ENCODE measurements at regions not wholly inside any gene's neighbourhood (a gene's known extent, or its start where the extent isn't known, plus 50 kb on each side); places are given as distances from the start of the nearest gene placed in this dataset.

DNA sequence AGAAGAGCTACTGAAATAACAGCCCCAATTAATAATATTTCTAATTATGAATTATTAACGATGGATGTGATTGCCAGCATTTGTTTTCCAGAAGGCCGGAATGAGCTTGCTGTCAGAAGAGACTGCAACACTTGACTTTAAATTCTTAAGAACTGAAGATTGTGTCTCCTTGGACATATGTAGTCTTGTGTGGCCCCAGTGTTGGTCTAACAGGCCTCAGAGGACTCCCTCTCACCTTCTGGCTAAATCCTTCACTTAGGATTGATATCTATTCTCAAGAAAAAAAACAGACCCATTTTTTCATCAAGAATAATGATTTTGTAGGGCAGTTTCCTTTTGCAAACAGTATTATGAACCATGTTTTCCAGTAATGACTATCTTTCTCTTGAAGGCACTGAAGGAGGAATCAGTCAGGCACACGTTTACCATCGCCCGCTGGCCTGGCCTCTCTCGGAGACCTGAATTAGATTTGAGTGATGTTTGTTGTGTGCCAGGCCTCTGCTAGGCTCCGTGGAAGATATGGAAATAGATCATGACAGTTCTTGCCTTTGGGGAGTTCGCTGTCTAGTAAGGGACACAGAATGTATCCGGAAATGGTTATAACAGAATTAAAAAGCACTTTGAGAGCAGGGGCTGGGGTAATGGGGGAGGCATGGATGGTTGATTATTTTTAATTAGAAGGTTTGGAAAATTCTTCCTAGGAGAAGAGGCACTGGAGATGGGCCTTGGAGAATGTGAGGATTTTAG lies 258.0 kb downstream of the MYCN start:
- no peak overlapping the region for H3K27ac ChIP-seq
- no peak for TF ChIP-seq POLR2A (IDR thresholded peaks at IDR 0.05)
- TF ChIP-seq, protein P1, sequence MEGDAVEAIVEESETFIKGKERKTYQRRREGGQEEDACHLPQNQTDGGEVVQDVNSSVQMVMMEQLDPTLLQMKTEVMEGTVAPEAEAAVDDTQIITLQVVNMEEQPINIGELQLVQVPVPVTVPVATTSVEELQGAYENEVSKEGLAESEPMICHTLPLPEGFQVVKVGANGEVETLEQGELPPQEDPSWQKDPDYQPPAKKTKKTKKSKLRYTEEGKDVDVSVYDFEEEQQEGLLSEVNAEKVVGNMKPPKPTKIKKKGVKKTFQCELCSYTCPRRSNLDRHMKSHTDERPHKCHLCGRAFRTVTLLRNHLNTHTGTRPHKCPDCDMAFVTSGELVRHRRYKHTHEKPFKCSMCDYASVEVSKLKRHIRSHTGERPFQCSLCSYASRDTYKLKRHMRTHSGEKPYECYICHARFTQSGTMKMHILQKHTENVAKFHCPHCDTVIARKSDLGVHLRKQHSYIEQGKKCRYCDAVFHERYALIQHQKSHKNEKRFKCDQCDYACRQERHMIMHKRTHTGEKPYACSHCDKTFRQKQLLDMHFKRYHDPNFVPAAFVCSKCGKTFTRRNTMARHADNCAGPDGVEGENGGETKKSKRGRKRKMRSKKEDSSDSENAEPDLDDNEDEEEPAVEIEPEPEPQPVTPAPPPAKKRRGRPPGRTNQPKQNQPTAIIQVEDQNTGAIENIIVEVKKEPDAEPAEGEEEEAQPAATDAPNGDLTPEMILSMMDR (IDR thresholded peaks at IDR 0.05): no peak
- H3K9me3 ChIP-seq: no peaks in the 10 kb centered on the region
- no peaks in the 10 kb centered on the region for H3K27me3 ChIP-seq
- H3K4me1 ChIP-seq: no peaks in the 10 kb centered on the region
- H3K36me3 ChIP-seq (ENCODE audit: low read depth, missing control alignments): no peaks in the 10 kb centered on the region
- 89 to 92% methylated on average over 9 of the region's 9 CpGs for WGBS, 2 donors
- intact Hi-C loops (cut with DNase I; ENCODE audit: low total_unique reads): no loop called here
- no peak for DNase-seq
- no peak overlapping the region for H3K4me3 ChIP-seq

DNA sequence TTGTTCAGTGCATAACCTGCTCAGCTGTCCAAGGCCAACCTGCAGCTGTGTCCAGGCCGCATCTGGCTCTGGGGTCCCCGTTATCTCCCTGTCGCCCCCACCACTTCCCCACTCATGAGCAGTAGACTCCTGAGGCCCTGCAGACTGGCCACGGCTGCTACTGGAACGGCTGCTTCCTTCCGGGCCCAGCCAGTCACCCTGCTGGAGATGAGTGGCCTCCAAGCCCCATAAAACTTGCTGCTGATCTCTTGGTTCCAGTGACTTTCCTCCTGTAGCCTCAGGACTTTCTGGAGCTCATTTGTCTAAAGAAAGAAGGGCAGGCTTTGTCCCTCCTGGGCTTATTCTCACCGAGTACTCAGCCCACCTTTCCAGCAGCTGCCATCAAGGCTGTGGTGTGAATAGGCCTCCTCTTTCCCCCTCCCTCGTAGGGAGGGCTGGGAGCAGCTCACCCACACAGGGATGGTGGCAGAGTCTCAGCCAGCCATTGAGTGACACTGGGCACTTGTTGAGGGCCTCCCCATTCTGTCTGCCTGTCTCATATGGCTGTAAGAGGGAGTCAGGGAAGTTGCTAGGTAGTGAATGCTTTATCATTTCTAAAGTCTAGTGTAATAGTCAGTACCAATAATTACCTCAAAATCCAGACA lies 257.3 kb downstream of the MYCN start:
- intact Hi-C loops (cut with DNase I; ENCODE audit: low total_unique reads): no loop called here
- Histone ChIP-seq H3K27me3 (no peaks in the 10 kb centered on the region), H3K4me3 (no peak overlapping the region), H3K36me3 (ENCODE audit: low read depth, missing control alignments) (no peaks in the 10 kb centered on the region), H3K9me3 (no peaks in the 10 kb centered on the region), H3K27ac (no peak overlapping the region), H3K4me1 (no peaks in the 10 kb centered on the region)
- DNase-seq: no peak
- 70 to 81% methylated on average over 7 to 8 of the region's 8 CpGs for WGBS, 2 donors
- no peak for TF ChIP-seq POLR2A (IDR thresholded peaks at IDR 0.05)
- TF ChIP-seq, protein P1 (IDR thresholded peaks at IDR 0.05): no peak

DNA sequence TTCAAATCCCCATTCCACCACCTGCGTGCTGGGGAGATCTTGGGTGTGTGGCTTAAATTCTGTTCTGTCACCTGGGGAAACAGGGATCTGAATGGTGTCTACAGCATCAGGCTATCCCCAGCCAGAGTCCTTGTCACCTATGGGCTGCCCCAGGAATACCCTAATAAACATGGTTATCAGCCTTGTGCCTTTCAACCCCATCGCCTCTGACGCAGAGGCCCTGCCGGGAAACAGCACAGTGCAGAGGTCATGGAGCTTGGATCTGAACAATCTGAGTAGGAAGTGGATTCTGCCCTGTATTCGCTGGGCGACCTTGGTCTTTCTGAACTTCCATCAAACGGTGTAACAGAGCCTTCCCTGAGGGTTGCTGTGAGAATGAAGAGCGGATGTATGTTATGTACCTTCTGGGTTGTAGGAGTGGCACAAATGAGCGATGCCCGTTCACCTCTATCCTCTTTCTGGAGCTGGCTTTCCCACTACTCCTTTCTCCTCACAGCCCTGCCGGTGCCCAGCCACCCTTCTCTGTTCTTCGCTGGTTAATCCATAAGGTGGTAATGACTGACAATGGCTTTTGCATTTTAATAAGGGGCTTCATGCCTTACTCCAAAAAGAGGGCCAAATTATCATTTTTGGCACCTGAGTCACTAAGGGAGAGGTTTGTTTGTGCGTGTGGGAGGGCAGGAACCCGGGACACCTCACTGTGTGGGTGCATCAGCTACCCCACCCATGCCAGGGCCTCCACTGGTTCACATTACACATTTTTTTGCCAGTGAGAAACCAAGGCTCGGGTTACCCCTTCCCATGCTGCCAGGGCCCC lies 256.5 kb downstream of the MYCN start:
- whole genome bisulfite sequencing, 2 donors: 78 to 88% methylated on average over 14 to 15 of the region's 15 CpGs
- intact Hi-C loops (cut with DNase I; ENCODE audit: low total_unique reads): no loop called here

DNA sequence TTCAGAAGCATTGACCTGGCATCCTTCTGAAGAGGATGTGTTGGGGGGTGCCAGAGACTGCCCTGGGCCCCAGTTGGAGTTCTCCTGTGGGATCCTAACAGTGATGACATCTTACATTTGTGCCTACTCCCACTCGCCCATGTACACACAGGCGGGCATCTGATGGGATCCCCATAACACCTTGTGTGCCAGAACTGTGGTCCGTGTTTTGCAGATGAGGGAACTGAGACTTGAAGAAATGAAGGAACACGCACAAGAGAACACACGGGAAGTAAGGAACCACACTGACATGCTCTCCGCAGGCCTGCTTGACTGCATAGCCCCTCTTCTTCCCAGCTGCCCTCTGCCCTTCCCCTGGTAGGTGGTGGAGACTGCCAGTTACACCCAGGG lies 255.3 kb downstream of the MYCN start:
- no peaks in the 10 kb centered on the region for H3K36me3 ChIP-seq (ENCODE audit: low read depth, missing control alignments)
- WGBS, 2 donors: 96 to 98% methylated on average over 6 of the region's 6 CpGs
- TF ChIP-seq, protein P1 (IDR thresholded peaks at IDR 0.05): no peak
- TF ChIP-seq POLR2A (IDR thresholded peaks at IDR 0.05): no peak
- DNase-seq: no peak
- no peaks in the 10 kb centered on the region for H3K9me3 ChIP-seq
- intact Hi-C loops (cut with DNase I; ENCODE audit: low total_unique reads): no loop called here
- no peaks in the 10 kb centered on the region for H3K27me3 ChIP-seq
- H3K27ac ChIP-seq: no peak overlapping the region
- no peaks in the 10 kb centered on the region for H3K4me1 ChIP-seq
- H3K4me3 ChIP-seq: no peak overlapping the region

More for the DNA sequence above, 256.5 kb downstream of the MYCN start:
- no peak for TF ChIP-seq POLR2A (IDR thresholded peaks at IDR 0.05)
- TF ChIP-seq, protein P1 (IDR thresholded peaks at IDR 0.05): no peak
- no peak overlapping the region for H3K4me3 ChIP-seq
- no peaks in the 10 kb centered on the region for H3K9me3 ChIP-seq
- no peak overlapping the region for H3K27ac ChIP-seq
- no peaks in the 10 kb centered on the region for H3K36me3 ChIP-seq (ENCODE audit: low read depth, missing control alignments)
- H3K4me1 ChIP-seq: no peaks in the 10 kb centered on the region
- no peak for DNase-seq
- H3K27me3 ChIP-seq: no peaks in the 10 kb centered on the region
